Eye (tissue), 1 donor: ENCODE measurements at regions not wholly inside any gene's neighbourhood (a gene's known extent, or its start where the extent isn't known, plus 50 kb on each side); places are given as distances from the start of the nearest gene placed in this dataset.

Experiments used
- DNase-seq: peaks from one replicate; pipeline ENCODE4 v3.0.0-alpha.2; 2015

- no peak for DNase-seq
Measured at GRCh38 chr1:22362626-22363402, 88.8 kb upstream of the ZBTB40 start.

- no peak for DNase-seq
Measured at GRCh38 chr1:22363403-22364325, 88.0 kb upstream of the ZBTB40 start.

GRCh38 chr1:22364326-22364650 lies 87.4 kb upstream of the ZBTB40 start:
- DNase-seq, result no peak

- no peak for DNase-seq
Measured at GRCh38 chr1:22364764-22365163, 86.9 kb upstream of the ZBTB40 start.

- DNase-seq, result no peak
Measured at GRCh38 chr1:22365331-22366295, 86.0 kb upstream of the ZBTB40 start.

- no peak for DNase-seq
Measured at GRCh38 chr1:22366346-22366745, 85.3 kb upstream of the ZBTB40 start.

GRCh38 chr1:22368125-22368524 lies 83.5 kb upstream of the ZBTB40 start:
- no peak for DNase-seq

- no peak for DNase-seq
Measured at GRCh38 chr1:22369294-22370189, 82.1 kb upstream of the ZBTB40 start.

GRCh38 chr1:22370190-22370498 lies 81.5 kb upstream of the ZBTB40 start:
- DNase-seq, result no peak

GRCh38 chr1:22371408-22371807 lies 80.2 kb upstream of the ZBTB40 start:
- no peak for DNase-seq

- DNase-seq, result no peak
Measured at GRCh38 chr1:22373252-22373651, 78.4 kb upstream of the ZBTB40 start.

GRCh38 chr1:22374001-22374400 lies 77.7 kb upstream of the ZBTB40 start:
- DNase-seq, result no peak

GRCh38 chr1:22375601-22376000 lies 76.0 kb upstream of the ZBTB40 start:
- DNase-seq, result no peak

GRCh38 chr1:22376001-22376400 lies 75.7 kb upstream of the ZBTB40 start:
- no peak for DNase-seq

- no peak for DNase-seq
Measured at GRCh38 chr1:22376546-22376945, 75.1 kb upstream of the ZBTB40 start.

GRCh38 chr1:22376976-22377375 lies 74.7 kb upstream of the ZBTB40 start:
- no peak for DNase-seq

GRCh38 chr1:22379566-22379965 lies 72.1 kb upstream of the ZBTB40 start:
- peak; percentile 63 for DNase-seq

- DNase-seq, result no peak
Measured at GRCh38 chr1:22380024-22380785, 71.4 kb upstream of the ZBTB40 start.

- DNase-seq, result no peak
Measured at GRCh38 chr1:22383526-22384294, 67.9 kb upstream of the ZBTB40 start.

- no peak for DNase-seq
Measured at GRCh38 chr1:22385537-22385936, 66.1 kb upstream of the ZBTB40 start.
